HEK293 (cell line): ENCODE measurements at regions not wholly inside any gene's neighbourhood (a gene's known extent, or its start where the extent isn't known, plus 50 kb on each side); places are given as distances from the start of the nearest gene placed in this dataset.
"Not testable (repeated sequence)": the region's sequence is repeated elsewhere in the genome, so short reads cannot be mapped to it uniquely, and the experiment has no call there.

ENCODE experiments used
- CTCF ChIA-PET: fragments of 350-600 bp; formaldehyde crosslinking; extraction: SDS; loops from one replicate; lab custom pipeline; 2021; ENCODE audit warnings: antibody characterized with exemption; lab: Yijun Ruan, JAX
- POLR2A ChIA-PET: fragments of 300-600 bp; formaldehyde crosslinking; extraction: SDS; loops from one replicate; lab custom pipeline; 2020; ENCODE audit warnings: antibody characterized with exemption, inconsistent platforms; lab: Yijun Ruan, JAX
- H3K27ac ChIP-seq: fragments of 200-500 bp; sonication (Bioruptor generic); 2 replicates; pipeline ENCODE4 v1.5.1; 2014; ENCODE audit warnings: low read depth, low read length, control low read depth, inconsistent platforms; ENCODE audit errors: extremely low read depth
- H3K36me3 ChIP-seq, 2 experiments: fragments of 200-500 bp in 1 of 2; sonication (Bioruptor generic) in 1 of 2; 1 replicate in 1 of 2; 2 replicates in 1 of 2; pipeline ENCODE4 v1.5.1; 2014 to 2017; ENCODE audit warnings: inconsistent platforms in 2 of 2, low read length in 2 of 2; ENCODE audit not compliant: control insufficient read depth in 2 of 2, insufficient read depth in 1 of 2
- H3K4me1 ChIP-seq: fragments of 200-500 bp; sonication (Bioruptor generic); 2 replicates; pipeline ENCODE4 v1.5.1; 2014; ENCODE audit warnings: mild to moderate bottlenecking, low read length, inconsistent platforms; ENCODE audit not compliant: control insufficient read depth, insufficient read depth
- H3K4me3 ChIP-seq: 2 replicates; pipeline ENCODE4 v1.5.1; 2011; ENCODE audit warnings: low read depth, mild to moderate bottlenecking, control low read depth, low read length, moderate library complexity
- H3K9me3 ChIP-seq: fragments of 200-500 bp; sonication (Bioruptor generic); 2 replicates; pipeline ENCODE4 v1.5.1; 2014; ENCODE audit warnings: low read depth, low read length, inconsistent platforms; ENCODE audit not compliant: control insufficient read depth, insufficient read depth
- KLF9 ChIP-seq: fragments of 450-650 bp; formaldehyde crosslinking; IDR thresholded peaks from 2 replicates; pipeline ENCODE4 v1.5.1; 2016; ENCODE audit warnings: missing biosample characterization, missing genetic modification characterization, low read depth
- ZBTB11 ChIP-seq: fragments of 450-650 bp; formaldehyde crosslinking; conservative IDR thresholded peaks from 2 replicates; pipeline ENCODE4 v1.5.1; 2016; ENCODE audit warnings: low read depth, missing biosample characterization, missing genetic modification characterization
- ZBTB8A ChIP-seq: fragments of 450-650 bp; formaldehyde crosslinking; IDR thresholded peaks from 2 replicates; pipeline ENCODE4 v1.5.1; 2016; ENCODE audit warnings: missing biosample characterization, missing genetic modification characterization
- ZEB2 ChIP-seq: fragments of 450-650 bp; formaldehyde crosslinking; IDR thresholded peaks from 2 replicates; pipeline ENCODE4 v1.5.1; 2016; ENCODE audit warnings: missing biosample characterization, missing genetic modification characterization
- ZFP69B ChIP-seq: fragments of 450-650 bp; formaldehyde crosslinking; IDR thresholded peaks from 2 replicates; pipeline ENCODE4 v1.5.1; 2016; ENCODE audit warnings: missing biosample characterization, missing genetic modification characterization
- ZNF114 ChIP-seq: fragments of 450-650 bp; formaldehyde crosslinking; IDR thresholded peaks from 2 replicates; pipeline ENCODE4 v1.5.0; 2017; ENCODE audit warnings: missing biosample characterization, missing genetic modification characterization
- ZNF138 ChIP-seq: fragments of 450-650 bp; formaldehyde crosslinking; IDR thresholded peaks from 2 replicates; pipeline ENCODE4 v1.5.1; 2016; ENCODE audit warnings: missing biosample characterization, missing genetic modification characterization, borderline replicate concordance
- ZNF140 ChIP-seq: fragments of 450-650 bp; formaldehyde crosslinking; IDR thresholded peaks from 2 replicates; pipeline ENCODE4 v1.5.1; 2016; ENCODE audit warnings: missing biosample characterization, missing genetic modification characterization
- ZNF223 ChIP-seq: fragments of 450-650 bp; formaldehyde crosslinking; IDR thresholded peaks from 2 replicates; pipeline ENCODE4 v1.5.1; 2016; ENCODE audit warnings: missing biosample characterization, missing genetic modification characterization
- ZNF23 ChIP-seq: fragments of 450-650 bp; formaldehyde crosslinking; IDR thresholded peaks from 2 replicates; pipeline ENCODE4 v1.5.1; 2016; ENCODE audit warnings: missing biosample characterization, missing genetic modification characterization, borderline replicate concordance
- ZNF394 ChIP-seq: fragments of 450-650 bp; formaldehyde crosslinking; IDR thresholded peaks from 2 replicates; pipeline ENCODE4 v1.5.1; 2016; ENCODE audit warnings: missing biosample characterization, missing genetic modification characterization, mild to moderate bottlenecking, moderate library complexity, borderline replicate concordance
- ZNF426 ChIP-seq: fragments of 450-650 bp; formaldehyde crosslinking; IDR thresholded peaks from 2 replicates; pipeline ENCODE4 v1.5.1; 2017; ENCODE audit warnings: missing biosample characterization, missing genetic modification characterization, mild to moderate bottlenecking, inconsistent platforms, moderate library complexity
- ZNF433 ChIP-seq: fragments of 450-650 bp; formaldehyde crosslinking; IDR thresholded peaks from 2 replicates; pipeline ENCODE4 v1.5.1; 2016; ENCODE audit warnings: missing biosample characterization, missing genetic modification characterization, low read depth
- ZNF518A ChIP-seq: fragments of 450-650 bp; formaldehyde crosslinking; conservative IDR thresholded peaks from 2 replicates; pipeline ENCODE4 v1.5.1; 2016; ENCODE audit warnings: low read depth, missing biosample characterization, missing genetic modification characterization
- ZNF530 ChIP-seq: fragments of 450-650 bp; formaldehyde crosslinking; IDR thresholded peaks from 2 replicates; pipeline ENCODE4 v1.5.1; 2016; ENCODE audit warnings: low read depth, missing biosample characterization, missing genetic modification characterization
- ZNF555 ChIP-seq: fragments of 450-650 bp; formaldehyde crosslinking; conservative IDR thresholded peaks from 2 replicates; pipeline ENCODE4 v1.5.1; 2017; ENCODE audit warnings: missing biosample characterization, mild to moderate bottlenecking, missing genetic modification characterization, inconsistent platforms
- ZNF558 ChIP-seq: fragments of 450-650 bp; formaldehyde crosslinking; IDR thresholded peaks from 2 replicates; pipeline ENCODE4 v1.5.1; 2016; ENCODE audit warnings: missing biosample characterization, missing genetic modification characterization
- ZNF560 ChIP-seq: fragments of 450-650 bp; formaldehyde crosslinking; IDR thresholded peaks from 2 replicates; pipeline ENCODE4 v1.5.1; 2017; ENCODE audit warnings: missing biosample characterization, missing genetic modification characterization, borderline replicate concordance
- ZNF596 ChIP-seq: fragments of 450-650 bp; IDR thresholded peaks from 2 replicates; pipeline ENCODE4 v1.5.0; 2018; ENCODE audit warnings: missing biosample characterization, mild to moderate bottlenecking, missing genetic modification characterization, moderate library complexity
- ZNF623 ChIP-seq: fragments of 450-650 bp; formaldehyde crosslinking; IDR thresholded peaks from 2 replicates; pipeline ENCODE4 v1.5.1; 2016; ENCODE audit warnings: missing biosample characterization, missing genetic modification characterization
- ZNF624 ChIP-seq: fragments of 450-650 bp; formaldehyde crosslinking; IDR thresholded peaks from 2 replicates; pipeline ENCODE4 v1.5.1; 2017; ENCODE audit warnings: missing biosample characterization, missing genetic modification characterization
- ZNF629 ChIP-seq: fragments of 450-650 bp; formaldehyde crosslinking; IDR thresholded peaks from 2 replicates; pipeline ENCODE4 v1.5.1; 2017; ENCODE audit warnings: missing biosample characterization, missing genetic modification characterization
- ZNF654 ChIP-seq: fragments of 450-650 bp; formaldehyde crosslinking; IDR thresholded peaks from 2 replicates; pipeline ENCODE4 v1.5.1; 2016; ENCODE audit warnings: low read depth, missing biosample characterization, missing genetic modification characterization
- ZNF664 ChIP-seq: fragments of 450-650 bp; formaldehyde crosslinking; IDR thresholded peaks from 2 replicates; pipeline ENCODE4 v1.5.1; 2016; ENCODE audit warnings: missing biosample characterization, missing genetic modification characterization
- ZNF791 ChIP-seq: fragments of 450-650 bp; formaldehyde crosslinking; IDR thresholded peaks from 2 replicates; pipeline ENCODE4 v1.5.1; 2016; ENCODE audit warnings: missing biosample characterization, missing genetic modification characterization

GRCh38 chr5:111956765-111957164 lies 199.8 kb upstream of the NREP start:
- H3K4me3 ChIP-seq, H3K4me1 ChIP-seq, POLR2A ChIA-PET, CTCF ChIA-PET, H3K27ac ChIP-seq, H3K9me3 ChIP-seq, H3K36me3 ChIP-seq: not testable (repeated sequence)
- TF ChIP-seq ZNF140 (tag by site-specific recombination) (peak; percentile 75; the same call in 1 of the 2 replicates), ZBTB11 (peak; percentile 65), ZNF223 (tag by site-specific recombination) (0 out of 2 replicates have a peak, but pooled peaks have one; percentile 44), ZNF664 (0 out of 2 replicates have a peak, but pooled peaks have one; percentile 10), ZNF623 (peak; percentile 49), ZNF518A (tag by site-specific recombination) (peak; percentile 74), ZNF426 (tag by site-specific recombination) (peak; percentile 60), ZNF394 (tag by site-specific recombination) (peak; percentile 71; the same call in 1 of the 2 replicates), ZNF629 (tag by site-specific recombination) (0 out of 2 replicates have a peak, but pooled peaks have one; percentile 15), ZNF530 (tag by site-specific recombination) (0 out of 2 replicates have a peak, but pooled peaks have one; percentile 53), ZNF560 (peak; percentile 70), ZNF433 (tag by site-specific recombination) (peak; percentile 41; the same call in 1 of the 2 replicates), ZNF555 (tag by site-specific recombination) (peak; percentile 57), ZBTB8A (tag by site-specific recombination) (0 out of 2 replicates have a peak, but pooled peaks have one; percentile 25), ZNF654 (tag by site-specific recombination) (peak; percentile 15; the same call in 1 of the 2 replicates)

- no peaks in the 10 kb centered on the region for H3K4me1 ChIP-seq
- no peaks in the 10 kb centered on the region for H3K36me3 ChIP-seq
- ChIA-PET POLR2A (no interaction called here), CTCF (interaction anchor here (0.6 kb wide), 1 partner anchor 11 kb away, joined by 3 read pairs; no protein-coding TSS in a partner anchor)
- H3K27ac ChIP-seq, result no peak overlapping the region
- H3K9me3 ChIP-seq, result no peaks in the 10 kb centered on the region
- H3K4me3 ChIP-seq, result no peak overlapping the region
- TF ChIP-seq ZFP69B (no peak), ZNF114 (tag by site-specific recombination) (no peak), ZNF23 (tag by site-specific recombination) (no peak), ZEB2 (tag by site-specific recombination) (no peak), KLF9 (tag by site-specific recombination) (no peak), ZNF558 (tag by site-specific recombination) (no peak), ZNF624 (tag by site-specific recombination) (no peak), ZNF138 (tag by site-specific recombination) (no peak), ZNF140 (tag by site-specific recombination) (no peak), ZNF791 (tag by site-specific recombination) (no peak), ZNF596 (tag by site-specific recombination) (no peak)
These were observed 197.8 kb upstream of the NREP start for GRCh38 chr5:111954516-111955395.
